Mesendoderm (in vitro differentiated cells): ENCODE measurements at regions not wholly inside any gene's neighbourhood (a gene's known extent, or its start where the extent isn't known, plus 50 kb on each side); places are given as distances from the start of the nearest gene placed in this dataset.

ENCODE experiments used
- DNase-seq: peaks from one replicate; pipeline ENCODE4 v3.0.0; 2013
- H2AK5ac ChIP-seq: 2 replicates; pipeline ENCODE4 v1.6.1; 2013; ENCODE audit warnings: low read length, inconsistent platforms
- H2BK120ac ChIP-seq: 2 replicates; pipeline ENCODE4 v1.6.1; 2013; ENCODE audit warnings: low read depth, mild to moderate bottlenecking, low read length, moderate library complexity, mixed read lengths
- H2BK15ac ChIP-seq: replicated peaks from 2 replicates; pipeline ENCODE4 v1.6.1; 2013; ENCODE audit warnings: low read depth, mild to moderate bottlenecking, moderate library complexity
- H2BK5ac ChIP-seq: 2 replicates; pipeline ENCODE4 v1.6.1; 2013; ENCODE audit warnings: low read length, inconsistent platforms
- H3K18ac ChIP-seq: 2 replicates; pipeline ENCODE4 v1.6.1; 2013; ENCODE audit warnings: mild to moderate bottlenecking, low read length, mixed read lengths
- H3K23ac ChIP-seq: one replicate; pipeline ENCODE4 v1.6.1; 2013; ENCODE audit warnings: low read length
- H3K27ac ChIP-seq: 2 replicates; pipeline ENCODE4 v1.5.1; 2013; ENCODE audit warnings: low read depth, mild to moderate bottlenecking, inconsistent platforms, low read length, moderate library complexity
- H3K27me3 ChIP-seq: 2 replicates; pipeline ENCODE4 v1.6.1; 2013; ENCODE audit warnings: low read length, control low read depth, mild to moderate bottlenecking, inconsistent platforms; ENCODE audit not compliant: insufficient read depth, poor library complexity
- H3K36me3 ChIP-seq: 2 replicates; pipeline ENCODE4 v1.6.1; 2013; ENCODE audit warnings: low read length, inconsistent platforms; ENCODE audit not compliant: control insufficient read depth, insufficient read depth
- H3K4ac ChIP-seq: one replicate; pipeline ENCODE4 v1.6.1; 2013; ENCODE audit warnings: low read depth, mild to moderate bottlenecking, low read length, moderate library complexity
- H3K4me1 ChIP-seq: 2 replicates; pipeline ENCODE4 v1.6.1; 2013; ENCODE audit warnings: low read depth, low read length, inconsistent platforms; ENCODE audit not compliant: control insufficient read depth
- H3K4me2 ChIP-seq: 2 replicates; pipeline ENCODE4 v1.6.1; 2013; ENCODE audit warnings: low read length
- H3K4me3 ChIP-seq: 2 replicates; pipeline ENCODE4 v1.5.1; 2013; ENCODE audit warnings: mild to moderate bottlenecking, low read length
- H3K56ac ChIP-seq: one replicate; pipeline ENCODE4 v1.6.1; 2013; ENCODE audit warnings: low read length
- H3K79me1 ChIP-seq: 2 replicates; pipeline ENCODE4 v1.6.1; 2013; ENCODE audit warnings: low read length, inconsistent platforms
- H3K79me2 ChIP-seq: 2 replicates; pipeline ENCODE4 v1.6.1; 2013; ENCODE audit warnings: mild to moderate bottlenecking, low read length; ENCODE audit not compliant: control insufficient read depth, insufficient read depth
- H3K9ac ChIP-seq: 2 replicates; pipeline ENCODE4 v1.6.1; 2013; ENCODE audit warnings: low read length, inconsistent platforms
- H4K5ac ChIP-seq: one replicate; pipeline ENCODE4 v1.6.1; 2013; ENCODE audit warnings: low read length
- H4K8ac ChIP-seq: one replicate; pipeline ENCODE4 v1.6.1; 2013; ENCODE audit warnings: low read depth, mild to moderate bottlenecking, control low read depth, low read length, moderate library complexity
- WGBS: extraction: QIAGEN DNeasy Blood & Tissue Kit; methylation state at CpG from one replicate; pipeline ENCODE4 v1.1.7; 2013; ENCODE audit warnings: low lambda C conversion rate, missing lambda C conversion rate; ENCODE audit not compliant: insufficient coverage; ENCODE audit errors: extremely low coverage; 5-methylcytosine and 5-hydroxymethylcytosine counted together

DNA sequence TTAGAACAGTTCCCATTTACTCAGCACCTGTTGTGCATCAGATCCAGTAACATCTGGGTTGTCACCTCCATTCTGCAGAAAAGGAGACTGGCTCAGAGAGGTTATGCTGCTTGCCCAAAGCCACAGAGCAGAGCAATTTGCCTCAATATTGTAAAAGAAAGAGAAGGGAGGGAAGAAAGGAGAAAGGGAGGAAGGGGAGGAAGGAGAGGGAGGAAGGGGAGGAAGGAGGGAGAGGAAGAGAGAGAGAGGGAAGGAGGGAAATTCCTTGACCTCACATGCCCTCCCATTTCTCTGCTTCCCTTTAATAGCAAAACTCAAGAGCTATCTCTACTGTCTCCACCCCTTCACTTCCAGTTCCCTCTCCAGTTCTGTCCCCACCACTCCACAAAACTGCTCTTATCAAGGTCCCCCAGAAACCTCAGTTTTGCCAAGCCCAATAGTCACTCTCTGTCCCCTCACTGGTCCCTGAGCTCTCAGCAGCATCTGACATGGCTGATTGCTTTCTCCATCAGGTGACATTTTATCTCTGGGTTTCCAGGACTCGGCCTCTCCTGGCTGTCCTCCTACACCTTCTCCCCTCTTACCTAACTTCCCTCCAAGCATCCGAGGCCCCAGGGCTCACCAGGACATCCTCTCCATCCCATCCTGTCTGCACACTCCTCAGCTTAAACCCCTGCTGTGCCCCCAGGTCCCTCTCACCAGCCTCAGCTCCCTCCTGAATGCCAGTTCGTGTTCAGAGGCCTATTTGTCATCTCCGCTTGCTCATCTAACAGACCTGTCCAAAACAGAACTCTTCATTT lies 104.7 kb upstream of the LINGO1 start:
- H4K5ac ChIP-seq = no peak overlapping the region
- H3K4ac ChIP-seq = no peak overlapping the region
- H2BK120ac ChIP-seq = no peak overlapping the region
- no peak overlapping the region for H3K27ac ChIP-seq
- no peak overlapping the region for H3K18ac ChIP-seq
- H4K8ac ChIP-seq = no peak overlapping the region
- H3K36me3 ChIP-seq = no peaks in the 10 kb centered on the region
- WGBS = no CpG with 5 or more reads among the region's 4 CpGs
- H3K4me1 ChIP-seq = no peaks in the 10 kb centered on the region
- no peaks in the 10 kb centered on the region for H3K27me3 ChIP-seq
- no peak overlapping the region for H2BK5ac ChIP-seq
- no peak overlapping the region for H3K23ac ChIP-seq
- H2AK5ac ChIP-seq = no peak overlapping the region
- H3K56ac ChIP-seq = no peak overlapping the region
- H2BK15ac ChIP-seq = no peak overlapping the region
- H3K4me2 ChIP-seq = no peak overlapping the region
- H3K4me3 ChIP-seq = no peak overlapping the region
- no peak for DNase-seq
- no peak overlapping the region for H3K9ac ChIP-seq
- no peaks in the 10 kb centered on the region for H3K79me1 ChIP-seq
- H3K79me2 ChIP-seq = no peaks in the 10 kb centered on the region

GRCh38 chr15:77734306-77734705 lies 101.6 kb upstream of the LINGO1 start:
- H2BK15ac ChIP-seq = no peak overlapping the region
- no peak overlapping the region for H3K4me3 ChIP-seq
- H3K4me2 ChIP-seq = no peak overlapping the region
- H3K79me1 ChIP-seq = no peaks in the 10 kb centered on the region
- no peaks in the 10 kb centered on the region for H3K79me2 ChIP-seq
- H3K4me1 ChIP-seq = no peaks in the 10 kb centered on the region
- H4K8ac ChIP-seq = no peak overlapping the region
- no peak overlapping the region for H3K4ac ChIP-seq
- no peaks in the 10 kb centered on the region for H3K36me3 ChIP-seq
- no peak overlapping the region for H3K56ac ChIP-seq
- no peak overlapping the region for H2AK5ac ChIP-seq
- H3K27ac ChIP-seq = no peak overlapping the region
- H3K27me3 ChIP-seq = no peaks in the 10 kb centered on the region
- no peak overlapping the region for H2BK120ac ChIP-seq
- no peak overlapping the region for H2BK5ac ChIP-seq
- no peak overlapping the region for H3K18ac ChIP-seq
- no peak for DNase-seq
- no peak overlapping the region for H3K9ac ChIP-seq
- no peak overlapping the region for H4K5ac ChIP-seq
- no CpG with 5 or more reads among the region's 2 CpGs for WGBS
- no peak overlapping the region for H3K23ac ChIP-seq

DNA sequence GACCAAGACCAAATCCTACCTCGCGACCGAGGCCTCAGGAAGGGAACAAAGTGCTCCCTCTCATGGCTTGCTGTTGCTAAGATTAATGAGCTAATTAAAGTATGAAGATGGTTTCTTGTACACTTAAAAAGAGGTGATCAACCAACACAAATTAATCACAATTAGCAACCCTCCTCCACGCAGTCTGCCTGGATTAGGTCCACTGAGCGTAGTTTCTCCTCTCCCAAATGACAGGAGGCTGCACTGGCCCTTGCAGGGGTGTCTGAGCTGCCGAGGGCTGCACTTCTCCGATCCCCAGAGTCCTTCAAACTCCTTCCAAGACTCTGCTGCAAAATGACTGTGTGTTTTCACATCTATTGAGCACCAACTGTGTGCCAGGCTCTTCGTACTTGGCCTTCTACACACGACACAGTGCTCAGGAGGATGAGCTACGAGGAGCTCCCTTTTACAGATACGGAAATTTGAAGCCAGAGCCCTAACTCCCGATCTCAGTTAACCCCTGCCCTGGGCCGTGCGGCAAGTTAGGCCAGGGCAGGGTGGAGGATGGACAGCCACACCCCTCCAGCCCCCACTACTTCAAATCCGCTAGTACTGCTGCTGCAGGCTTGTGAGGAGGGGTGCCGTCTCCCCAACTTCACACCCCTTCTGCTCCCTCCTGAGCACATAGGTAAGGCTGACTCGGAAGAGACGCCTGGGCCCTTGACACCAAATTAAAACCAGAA lies 101.0 kb upstream of the LINGO1 start:
- Histone ChIP-seq H2AK5ac (no peak overlapping the region), H3K4me2 (no peak overlapping the region), H3K79me1 (no peaks in the 10 kb centered on the region), H3K36me3 (no peaks in the 10 kb centered on the region), H3K4ac (no peak overlapping the region), H3K27me3 (no peaks in the 10 kb centered on the region), H2BK5ac (no peak overlapping the region), H3K9ac (no peak overlapping the region), H2BK15ac (no peak overlapping the region), H3K18ac (no peak overlapping the region), H3K4me1 (no peaks in the 10 kb centered on the region), H4K5ac (no peak overlapping the region), H3K79me2 (no peaks in the 10 kb centered on the region), H3K23ac (no peak overlapping the region), H2BK120ac (no peak overlapping the region), H4K8ac (no peak overlapping the region), H3K27ac (no peak overlapping the region), H3K4me3 (no peak overlapping the region), H3K56ac (no peak overlapping the region)
- DNase-seq = no peak
- WGBS = no CpG with 5 or more reads among the region's 18 CpGs

- no peaks in the 10 kb centered on the region for H3K36me3 ChIP-seq
- H3K4ac ChIP-seq = no peak overlapping the region
- no peak overlapping the region for H3K18ac ChIP-seq
- no peak overlapping the region for H2BK5ac ChIP-seq
- H3K27ac ChIP-seq = no peak overlapping the region
- H3K23ac ChIP-seq = no peak overlapping the region
- no peak overlapping the region for H3K4me2 ChIP-seq
- DNase-seq = no peak
- H3K4me3 ChIP-seq = no peak overlapping the region
- H3K79me2 ChIP-seq = no peaks in the 10 kb centered on the region
- no peaks in the 10 kb centered on the region for H3K4me1 ChIP-seq
- no peak overlapping the region for H3K9ac ChIP-seq
- H3K27me3 ChIP-seq = no peaks in the 10 kb centered on the region
- no peak overlapping the region for H2BK15ac ChIP-seq
- no peak overlapping the region for H4K5ac ChIP-seq
- no peak overlapping the region for H2AK5ac ChIP-seq
- H4K8ac ChIP-seq = no peak overlapping the region
- no CpG with 5 or more reads among the region's 22 CpGs for WGBS
- H2BK120ac ChIP-seq = no peak overlapping the region
- no peak overlapping the region for H3K56ac ChIP-seq
- H3K79me1 ChIP-seq = no peaks in the 10 kb centered on the region
Observed at GRCh38 chr15:77732514-77733335, 100.0 kb upstream of the LINGO1 start.

- no peaks in the 10 kb centered on the region for H3K27me3 ChIP-seq
- no CpG with 5 or more reads among the region's 5 CpGs for WGBS
- H3K79me1 ChIP-seq = no peaks in the 10 kb centered on the region
- no peak overlapping the region for H4K5ac ChIP-seq
- no peak overlapping the region for H3K4me3 ChIP-seq
- H2AK5ac ChIP-seq = no peak overlapping the region
- no peak overlapping the region for H3K9ac ChIP-seq
- no peak overlapping the region for H3K23ac ChIP-seq
- no peak overlapping the region for H2BK5ac ChIP-seq
- no peaks in the 10 kb centered on the region for H3K79me2 ChIP-seq
- no peak overlapping the region for H3K18ac ChIP-seq
- no peak overlapping the region for H4K8ac ChIP-seq
- no peak overlapping the region for H2BK15ac ChIP-seq
- H3K4ac ChIP-seq = no peak overlapping the region
- H3K27ac ChIP-seq = no peak overlapping the region
- H3K56ac ChIP-seq = no peak overlapping the region
- no peaks in the 10 kb centered on the region for H3K4me1 ChIP-seq
- H3K36me3 ChIP-seq = no peaks in the 10 kb centered on the region
- H2BK120ac ChIP-seq = no peak overlapping the region
- DNase-seq = no peak
- H3K4me2 ChIP-seq = no peak overlapping the region
Observed at GRCh38 chr15:77731945-77732344, 99.2 kb upstream of the LINGO1 start.
